ENCODE measurements at regions not wholly inside any gene's neighbourhood (a gene's known extent, or its start where the extent isn't known, plus 50 kb on each side); places are given as distances from the start of the nearest gene placed in this dataset.

- TF ChIP-seq CTCF (IDR thresholded peaks at IDR 0.05), result no peak
- TF ChIP-seq REST (IDR thresholded peaks at IDR 0.05; ENCODE audit: insufficient read depth in 1 of 2, low read depth in 2 of 2, low read length in 1 of 2), result no peak
Observed at GRCh38 chr5:58392496-58392895, 67.4 kb downstream of the PLK2 start.

All from Panc1 (cell line).